DOHH2 (cell line): ENCODE measurements at regions not wholly inside any gene's neighbourhood (a gene's known extent, or its start where the extent isn't known, plus 50 kb on each side); places are given as distances from the start of the nearest gene placed in this dataset.

Experiments used
- EZH2phosphoT487 ChIP-seq: fragments of 200-600 bp; sonication (generic); IDR thresholded peaks from 2 replicates; pipeline ENCODE4 v1.6.1; 2017; ENCODE audit warnings: borderline replicate concordance, mild to moderate bottlenecking, antibody characterized with exemption, low read length, moderate library complexity, mixed read lengths
- TF ChIP-seq, protein P1 (sequence below): fragments of 200-600 bp; sonication (generic); IDR thresholded peaks from one replicate; pipeline ENCODE4 v1.5.1; 2014; ENCODE audit warnings: antibody characterized with exemption, mild to moderate bottlenecking, low read depth, low read length; ENCODE audit not compliant: poor library complexity, severe bottlenecking

DNA sequence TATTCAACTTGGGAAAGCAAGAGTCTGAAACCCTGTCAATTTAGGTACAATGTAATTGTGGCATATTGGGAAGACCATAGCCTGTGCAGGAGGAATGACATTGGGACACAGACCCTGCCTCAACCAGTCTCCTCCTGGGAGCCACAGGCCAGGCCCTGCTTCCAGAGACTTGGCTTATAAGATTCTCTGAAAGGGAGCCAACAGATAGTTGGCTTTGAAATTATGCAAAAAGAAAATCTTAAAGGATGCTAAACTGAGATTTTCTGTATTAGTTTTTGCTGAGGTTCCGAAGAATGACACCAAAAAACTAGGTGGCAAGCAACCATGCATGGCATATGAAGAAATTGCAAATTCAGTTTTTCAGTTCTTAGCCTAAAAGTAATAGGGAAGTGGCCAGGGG is 76.4 kb upstream of the CYRIA start:
- TF ChIP-seq, protein P1, sequence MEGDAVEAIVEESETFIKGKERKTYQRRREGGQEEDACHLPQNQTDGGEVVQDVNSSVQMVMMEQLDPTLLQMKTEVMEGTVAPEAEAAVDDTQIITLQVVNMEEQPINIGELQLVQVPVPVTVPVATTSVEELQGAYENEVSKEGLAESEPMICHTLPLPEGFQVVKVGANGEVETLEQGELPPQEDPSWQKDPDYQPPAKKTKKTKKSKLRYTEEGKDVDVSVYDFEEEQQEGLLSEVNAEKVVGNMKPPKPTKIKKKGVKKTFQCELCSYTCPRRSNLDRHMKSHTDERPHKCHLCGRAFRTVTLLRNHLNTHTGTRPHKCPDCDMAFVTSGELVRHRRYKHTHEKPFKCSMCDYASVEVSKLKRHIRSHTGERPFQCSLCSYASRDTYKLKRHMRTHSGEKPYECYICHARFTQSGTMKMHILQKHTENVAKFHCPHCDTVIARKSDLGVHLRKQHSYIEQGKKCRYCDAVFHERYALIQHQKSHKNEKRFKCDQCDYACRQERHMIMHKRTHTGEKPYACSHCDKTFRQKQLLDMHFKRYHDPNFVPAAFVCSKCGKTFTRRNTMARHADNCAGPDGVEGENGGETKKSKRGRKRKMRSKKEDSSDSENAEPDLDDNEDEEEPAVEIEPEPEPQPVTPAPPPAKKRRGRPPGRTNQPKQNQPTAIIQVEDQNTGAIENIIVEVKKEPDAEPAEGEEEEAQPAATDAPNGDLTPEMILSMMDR = no peak
- TF ChIP-seq EZH2phosphoT487 = no peak
